ENCODE measurements at regions not wholly inside any gene's neighbourhood (a gene's known extent, or its start where the extent isn't known, plus 50 kb on each side); places are given as distances from the start of the nearest gene placed in this dataset.
"Not testable (repeated sequence)": the region's sequence is repeated elsewhere in the genome, so short reads cannot be mapped to it uniquely, and the experiment has no call there.

- H2AK5ac ChIP-seq (ENCODE audit: low read depth, low read length); H3K4me3 ChIP-seq (ENCODE audit: low read length in 2 of 2); H3K9me3 ChIP-seq (replicated peaks in 1 of 2; ENCODE audit: control insufficient read depth in 2 of 2, insufficient read depth in 1 of 2, low read depth in 1 of 2, low read length in 2 of 2); H3K27ac ChIP-seq (replicated peaks; ENCODE audit: low read length); H3K9ac ChIP-seq (ENCODE audit: low read depth, low read length, poor library complexity); H3K4me2 ChIP-seq (ENCODE audit: insufficient read depth, low read length, poor library complexity, severe bottlenecking); H2BK120ac ChIP-seq (ENCODE audit: low read depth, low read length); H2AFZ ChIP-seq (ENCODE audit: low read length); H4K91ac ChIP-seq (ENCODE audit: low read depth, low read length, poor library complexity); H4K8ac ChIP-seq (ENCODE audit: low read depth, low read length); H3K23ac ChIP-seq (ENCODE audit: low read depth, low read length, poor library complexity); H2BK15ac ChIP-seq (ENCODE audit: low read length); H3K27me3 ChIP-seq (ENCODE audit: control insufficient read depth in 3 of 3, insufficient read depth in 3 of 3, low read depth in 1 of 3, low read length in 3 of 3); DNase-seq (ENCODE audit: low spot score); H3K14ac ChIP-seq (ENCODE audit: low read length); H3K4me1 ChIP-seq (ENCODE audit: control insufficient read depth in 2 of 2, insufficient read depth in 1 of 2, low read depth in 1 of 2, low read length in 2 of 2); H2BK5ac ChIP-seq (ENCODE audit: low read length); H3K36me3 ChIP-seq (replicated peaks in 1 of 2; ENCODE audit: control insufficient read depth in 2 of 2, insufficient read depth in 2 of 2, low read length in 2 of 2); H3K18ac ChIP-seq (ENCODE audit: low read length); H3K4ac ChIP-seq (ENCODE audit: low read length); H3K79me1 ChIP-seq (ENCODE audit: low read depth, low read length); H2BK12ac ChIP-seq (ENCODE audit: low read length): not testable (repeated sequence)
- WGBS, 2 donors (ENCODE audit: extremely low coverage in 2 of 2, insufficient read length in 2 of 2, insufficient replicate concordance in 1 of 2): no CpG with 5 or more reads among the region's 4 CpGs
Measured at GRCh38 chr2:90039093-90039492, 1347.6 kb downstream of the RPIA start.

- not testable (repeated sequence) for H4K91ac ChIP-seq (ENCODE audit: low read depth, low read length, poor library complexity); H2BK15ac ChIP-seq (ENCODE audit: low read length); H3K18ac ChIP-seq (ENCODE audit: low read length); H3K4me1 ChIP-seq (ENCODE audit: control insufficient read depth in 2 of 2, insufficient read depth in 1 of 2, low read depth in 1 of 2, low read length in 2 of 2); H3K27me3 ChIP-seq (ENCODE audit: control insufficient read depth in 3 of 3, insufficient read depth in 3 of 3, low read depth in 1 of 3, low read length in 3 of 3); H3K4me2 ChIP-seq (ENCODE audit: insufficient read depth, low read length, poor library complexity, severe bottlenecking); H2AK5ac ChIP-seq (ENCODE audit: low read depth, low read length); H3K9ac ChIP-seq (ENCODE audit: low read depth, low read length, poor library complexity); DNase-seq (ENCODE audit: low spot score); H3K4me3 ChIP-seq (ENCODE audit: low read length in 2 of 2); H3K36me3 ChIP-seq (replicated peaks in 1 of 2; ENCODE audit: control insufficient read depth in 2 of 2, insufficient read depth in 2 of 2, low read length in 2 of 2); H2BK120ac ChIP-seq (ENCODE audit: low read depth, low read length); H3K27ac ChIP-seq (replicated peaks; ENCODE audit: low read length); H3K4ac ChIP-seq (ENCODE audit: low read length); H2BK12ac ChIP-seq (ENCODE audit: low read length); H3K23ac ChIP-seq (ENCODE audit: low read depth, low read length, poor library complexity); H3K14ac ChIP-seq (ENCODE audit: low read length); H2BK5ac ChIP-seq (ENCODE audit: low read length); H4K8ac ChIP-seq (ENCODE audit: low read depth, low read length); H3K79me1 ChIP-seq (ENCODE audit: low read depth, low read length); H2AFZ ChIP-seq (ENCODE audit: low read length); H3K9me3 ChIP-seq (replicated peaks in 1 of 2; ENCODE audit: control insufficient read depth in 2 of 2, insufficient read depth in 1 of 2, low read depth in 1 of 2, low read length in 2 of 2)
- no CpG with 5 or more reads among the region's 1 CpG for WGBS, 2 donors (ENCODE audit: extremely low coverage in 2 of 2, insufficient read length in 2 of 2, insufficient replicate concordance in 1 of 2)
Measured at GRCh38 chr2:90047776-90048175, 1356.3 kb downstream of the RPIA start.

- H2BK15ac ChIP-seq (ENCODE audit: low read length); H3K4ac ChIP-seq (ENCODE audit: low read length); H2BK12ac ChIP-seq (ENCODE audit: low read length); H3K9ac ChIP-seq (ENCODE audit: low read depth, low read length, poor library complexity); H3K79me1 ChIP-seq (ENCODE audit: low read depth, low read length); H4K8ac ChIP-seq (ENCODE audit: low read depth, low read length); H4K91ac ChIP-seq (ENCODE audit: low read depth, low read length, poor library complexity); H2AFZ ChIP-seq (ENCODE audit: low read length); H3K23ac ChIP-seq (ENCODE audit: low read depth, low read length, poor library complexity); H3K4me2 ChIP-seq (ENCODE audit: insufficient read depth, low read length, poor library complexity, severe bottlenecking); H3K27ac ChIP-seq (replicated peaks; ENCODE audit: low read length); H3K27me3 ChIP-seq (ENCODE audit: control insufficient read depth in 3 of 3, insufficient read depth in 3 of 3, low read depth in 1 of 3, low read length in 3 of 3); H3K14ac ChIP-seq (ENCODE audit: low read length); DNase-seq (ENCODE audit: low spot score); H2BK120ac ChIP-seq (ENCODE audit: low read depth, low read length); H3K9me3 ChIP-seq (replicated peaks in 1 of 2; ENCODE audit: control insufficient read depth in 2 of 2, insufficient read depth in 1 of 2, low read depth in 1 of 2, low read length in 2 of 2); H3K18ac ChIP-seq (ENCODE audit: low read length); H3K4me1 ChIP-seq (ENCODE audit: control insufficient read depth in 2 of 2, insufficient read depth in 1 of 2, low read depth in 1 of 2, low read length in 2 of 2); H3K4me3 ChIP-seq (ENCODE audit: low read length in 2 of 2); H2BK5ac ChIP-seq (ENCODE audit: low read length); H3K36me3 ChIP-seq (replicated peaks in 1 of 2; ENCODE audit: control insufficient read depth in 2 of 2, insufficient read depth in 2 of 2, low read length in 2 of 2); H2AK5ac ChIP-seq (ENCODE audit: low read depth, low read length): not testable (repeated sequence)
Measured at GRCh38 chr2:90052113-90052631, 1360.7 kb downstream of the RPIA start.

- Histone ChIP-seq H3K14ac (ENCODE audit: low read length) (no peak overlapping the region), H2BK12ac (ENCODE audit: low read length) (no peak overlapping the region), H3K4me1 (ENCODE audit: control insufficient read depth in 2 of 2, insufficient read depth in 1 of 2, low read depth in 1 of 2, low read length in 2 of 2) (peaks cover 0 to 4% of the 10 kb centered on the region in 2 donors), H2AK5ac (ENCODE audit: low read depth, low read length) (no peak overlapping the region), H3K27me3 (ENCODE audit: control insufficient read depth in 3 of 3, insufficient read depth in 3 of 3, low read depth in 1 of 3, low read length in 3 of 3) (no peaks in the 10 kb centered on the region), H3K36me3 (replicated peaks in 1 of 2; ENCODE audit: control insufficient read depth in 2 of 2, insufficient read depth in 2 of 2, low read length in 2 of 2) (no peaks in the 10 kb centered on the region), H3K9me3 (replicated peaks in 1 of 2; ENCODE audit: control insufficient read depth in 2 of 2, insufficient read depth in 1 of 2, low read depth in 1 of 2, low read length in 2 of 2) (no peaks in the 10 kb centered on the region), H2BK120ac (ENCODE audit: low read depth, low read length) (no peak overlapping the region), H3K4ac (ENCODE audit: low read length) (no peak overlapping the region), H2AFZ (ENCODE audit: low read length) (no peak overlapping the region), H3K4me3 (ENCODE audit: low read length in 2 of 2) (no peak overlapping the region), H3K4me2 (ENCODE audit: insufficient read depth, low read length, poor library complexity, severe bottlenecking) (no peak overlapping the region), H3K18ac (ENCODE audit: low read length) (no peak overlapping the region), H4K91ac (ENCODE audit: low read depth, low read length, poor library complexity) (no peak overlapping the region), H3K27ac (replicated peaks; ENCODE audit: low read length) (no peak overlapping the region), H4K8ac (ENCODE audit: low read depth, low read length) (no peak overlapping the region), H3K23ac (ENCODE audit: low read depth, low read length, poor library complexity) (no peak overlapping the region), H3K9ac (ENCODE audit: low read depth, low read length, poor library complexity) (no peak overlapping the region), H2BK5ac (ENCODE audit: low read length) (no peak overlapping the region), H2BK15ac (ENCODE audit: low read length) (no peak overlapping the region), H3K79me1 (ENCODE audit: low read depth, low read length) (no peaks in the 10 kb centered on the region)
- WGBS, 2 donors (ENCODE audit: extremely low coverage in 2 of 2, insufficient read length in 2 of 2, insufficient replicate concordance in 1 of 2): no CpG with 5 or more reads among the region's 13 CpGs
- DNase-seq (ENCODE audit: low spot score): peak; percentile 43
Measured at GRCh38 chr2:90069290-90069894, 1377.9 kb downstream of the RPIA start.
